WTC11 (cell line): ENCODE measurements at regions not wholly inside any gene's neighbourhood (a gene's known extent, or its start where the extent isn't known, plus 50 kb on each side); places are given as distances from the start of the nearest gene placed in this dataset.

ENCODE experiments used
- ATAC-seq: fragments of 200-7000 bp; cut with Tn5 transposase; 2 replicates; pipeline ENCODE4 v1.10.0; 2021; ENCODE audit warnings: mild to moderate bottlenecking, moderate library complexity
- CTCF ChIA-PET: fragments of 300-600 bp; sonication (Branson Sonifier 250); formaldehyde crosslinking; loops from one replicate; lab custom pipeline; 2021; ENCODE audit warnings: antibody characterized with exemption; lab: Charles Lee
- POLR2A ChIA-PET: fragments of 350-600 bp; sonication (Branson Sonifier 250); formaldehyde crosslinking; loops from one replicate; lab custom pipeline; 2021; ENCODE audit warnings: antibody characterized with exemption; lab: Charles Lee
- DNase-seq: peaks from one replicate; pipeline ENCODE4 v3.0.0; 2021; ENCODE audit warnings: low spot score
- H3K27ac Mint-ChIP-seq: 2 replicates; pipeline ENCODE4 v1.8.0; 2021; ENCODE audit warnings: mixed read lengths
- H3K27me3 Mint-ChIP-seq: 2 replicates; pipeline ENCODE4 v1.8.0; 2021; ENCODE audit warnings: low read depth, mild to moderate bottlenecking, moderate library complexity, mixed read lengths
- H3K36me3 Mint-ChIP-seq: 2 replicates; pipeline ENCODE4 v1.8.0; 2021; ENCODE audit warnings: mixed read lengths
- H3K4me1 Mint-ChIP-seq: 2 replicates; pipeline ENCODE4 v1.8.0; 2022; ENCODE audit warnings: mixed read lengths
- H3K4me3 Mint-ChIP-seq: 2 replicates; pipeline ENCODE4 v1.8.0; 2021; ENCODE audit warnings: mild to moderate bottlenecking, moderate library complexity, mixed read lengths
- H3K9me3 Mint-ChIP-seq: 2 replicates; pipeline ENCODE4 v1.8.0; 2021; ENCODE audit warnings: mixed read lengths
- ARID4B ChIP-seq: sonication (generic); formaldehyde crosslinking; IDR thresholded peaks from 2 replicates; pipeline ENCODE4 v1.8.0; 2023; ENCODE audit warnings: missing genetic modification reagents, mild to moderate bottlenecking, borderline replicate concordance
- ATF1 ChIP-seq: sonication (generic); formaldehyde crosslinking; IDR thresholded peaks from 2 replicates; pipeline ENCODE4 v1.8.1; 2023; ENCODE audit warnings: mild to moderate bottlenecking, moderate library complexity, missing genetic modification reagents
- E2F1 ChIP-seq: sonication (generic); formaldehyde crosslinking; IDR thresholded peaks from 2 replicates; pipeline ENCODE4 v1.8.0; 2022; ENCODE audit warnings: mild to moderate bottlenecking, missing genetic modification reagents
- ERG ChIP-seq: fragments of 250-450 bp; sonication (Bioruptor Pico); IDR thresholded peaks from 2 replicates; pipeline ENCODE4 v1.8.0; 2021; ENCODE audit warnings: mild to moderate bottlenecking
- ETV6 ChIP-seq: sonication (generic); formaldehyde crosslinking; IDR thresholded peaks from 2 replicates; pipeline ENCODE4 v1.8.1; 2022; ENCODE audit warnings: mild to moderate bottlenecking, missing genetic modification reagents
- MYBL2 ChIP-seq: sonication (generic); formaldehyde crosslinking; IDR thresholded peaks from 2 replicates; pipeline ENCODE4 v1.8.1; 2023; ENCODE audit warnings: mild to moderate bottlenecking, moderate library complexity, missing genetic modification reagents
- NFATC4 ChIP-seq: fragments of 250-450 bp; sonication (Bioruptor Pico); IDR thresholded peaks from 2 replicates; pipeline ENCODE4 v1.9.0; 2021; ENCODE audit warnings: mild to moderate bottlenecking
- NR1H2 ChIP-seq: sonication (generic); formaldehyde crosslinking; IDR thresholded peaks from 2 replicates; pipeline ENCODE4 v1.9.0; 2021; ENCODE audit warnings: mild to moderate bottlenecking, moderate library complexity, missing genetic modification reagents
- TEAD4 ChIP-seq: sonication (generic); formaldehyde crosslinking; IDR thresholded peaks from 2 replicates; pipeline ENCODE4 v1.8.0; 2022; ENCODE audit warnings: mild to moderate bottlenecking, missing genetic modification reagents
- USF1 ChIP-seq: sonication (generic); formaldehyde crosslinking; IDR thresholded peaks from 2 replicates; pipeline ENCODE4 v1.8.0; 2022; ENCODE audit warnings: mild to moderate bottlenecking, missing genetic modification reagents
- ZBTB21 ChIP-seq: sonication (generic); formaldehyde crosslinking; IDR thresholded peaks from 2 replicates; pipeline ENCODE4 v1.8.1; 2023; ENCODE audit warnings: mild to moderate bottlenecking, missing genetic modification reagents, borderline replicate concordance
- ZMAT4 ChIP-seq: fragments of 250-450 bp; sonication (Bioruptor Pico); IDR thresholded peaks from 2 replicates; pipeline ENCODE4 v1.9.0; 2021; ENCODE audit warnings: mild to moderate bottlenecking
- ZNF138 ChIP-seq: sonication (generic); formaldehyde crosslinking; conservative IDR thresholded peaks from 2 replicates; pipeline ENCODE4 v1.8.1; 2022; ENCODE audit warnings: mild to moderate bottlenecking, moderate library complexity, missing genetic modification reagents
- ZNF512 ChIP-seq: sonication (generic); formaldehyde crosslinking; IDR thresholded peaks from 2 replicates; pipeline ENCODE4 v1.8.1; 2022; ENCODE audit warnings: missing genetic modification reagents, borderline replicate concordance
- ZNF671 ChIP-seq: fragments of 250-450 bp; sonication (Bioruptor Pico); IDR thresholded peaks from 2 replicates; pipeline ENCODE4 v1.8.0; 2021; ENCODE audit warnings: mild to moderate bottlenecking

GRCh38 chr9:92187989-92188714 lies 72.9 kb upstream of the SPTLC1 start:
- ChIA-PET CTCF (interaction anchor here (1.0 to 3.0 kb wide), 3 partner anchors 12 to 50 kb away, joined by 3 to 12 read pairs (median 4); no protein-coding TSS in a partner anchor), POLR2A (no interaction called here)
- DNase-seq (no peak), ATAC-seq (no peak)
- TF ChIP-seq ZNF671 (CRISPR knock-in tag) (no peak), ZNF512 (CRISPR knock-in tag) (no peak)
- H3K27ac Mint-ChIP-seq = no peak overlapping the region
- no peaks in the 10 kb centered on the region for H3K27me3 Mint-ChIP-seq
- no peaks in the 10 kb centered on the region for H3K36me3 Mint-ChIP-seq
- 0 out of 2 replicates have a peak, but pooled peaks cover 2% of the 10 kb centered on the region for H3K4me1 Mint-ChIP-seq
- peaks cover 9% of the 10 kb centered on the region for H3K9me3 Mint-ChIP-seq
- no peak overlapping the region for H3K4me3 Mint-ChIP-seq

GRCh38 chr9:92187390-92187789 lies 72.2 kb upstream of the SPTLC1 start:
- no peak overlapping the region for H3K27ac Mint-ChIP-seq
- H3K4me1 Mint-ChIP-seq = 0 out of 2 replicates have a peak, but pooled peaks cover 2% of the 10 kb centered on the region
- H3K9me3 Mint-ChIP-seq = peaks cover 14% of the 10 kb centered on the region
- no peaks in the 10 kb centered on the region for H3K27me3 Mint-ChIP-seq
- no peak for ATAC-seq
- CTCF ChIA-PET = interaction anchor here (1.0 to 3.0 kb wide), 4 partner anchors 11 to 49 kb away, joined by 3 to 12 read pairs (median 4); no protein-coding TSS in a partner anchor
- no peak for DNase-seq
- no peak overlapping the region for H3K4me3 Mint-ChIP-seq
- TF ChIP-seq ARID4B (CRISPR knock-in tag) (no peak), MYBL2 (CRISPR knock-in tag) (no peak), ZNF138 (CRISPR knock-in tag) (no peak), ETV6 (CRISPR knock-in tag) (no peak), E2F1 (CRISPR knock-in tag) (no peak), NR1H2 (CRISPR knock-in tag) (no peak), ZMAT4 (CRISPR knock-in tag) (no peak), USF1 (CRISPR knock-in tag) (no peak), ZBTB21 (CRISPR knock-in tag) (no peak), NFATC4 (CRISPR knock-in tag) (no peak), ERG (no peak), TEAD4 (CRISPR knock-in tag) (no peak), ATF1 (no peak)
- TF ChIP-seq, all 79 proteins: peak for 0
- no peaks in the 10 kb centered on the region for H3K36me3 Mint-ChIP-seq
- POLR2A ChIA-PET = no interaction called here
